ENCODE measurements at regions not wholly inside any gene's neighbourhood (a gene's known extent, or its start where the extent isn't known, plus 50 kb on each side); places are given as distances from the start of the nearest gene placed in this dataset.

DNA sequence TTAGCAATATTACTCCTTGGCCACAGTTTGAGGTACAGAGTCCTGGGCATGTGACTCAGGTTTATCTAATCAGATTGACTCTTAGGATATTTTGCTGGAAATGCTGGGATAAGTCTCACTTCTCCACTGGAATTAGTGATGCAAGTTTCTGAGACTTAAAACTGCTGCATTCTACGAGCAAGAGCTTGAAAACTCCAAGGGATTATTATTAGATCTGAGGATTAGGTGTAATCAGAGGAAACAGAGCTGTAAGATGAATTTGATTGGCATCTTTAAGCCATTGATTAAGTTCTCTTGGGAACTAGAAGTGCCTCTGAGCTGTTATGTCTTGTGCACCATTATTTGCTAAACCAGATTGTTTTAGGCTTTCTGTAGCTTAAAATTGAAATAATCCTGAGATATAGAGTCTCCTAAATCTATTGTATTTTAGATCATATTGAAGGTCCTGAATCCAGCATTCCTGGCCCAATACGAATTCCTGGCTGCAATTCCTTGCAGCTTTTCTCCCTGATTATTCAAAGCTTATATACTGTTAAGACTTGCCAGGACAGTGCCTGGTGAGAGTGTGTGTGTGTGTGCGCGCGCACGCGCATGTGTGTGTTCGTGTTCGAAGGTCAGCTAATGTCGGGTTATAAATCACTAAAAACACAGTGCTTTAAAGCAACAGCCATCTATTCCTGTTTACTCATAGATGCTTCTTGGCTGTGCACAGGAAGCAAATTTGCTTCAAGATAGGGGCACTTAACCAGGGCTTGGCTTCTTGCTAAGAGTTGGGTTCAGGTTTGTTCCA is 735.1 kb downstream of the STIM2 start:
- TF ChIP-seq, protein P1, sequence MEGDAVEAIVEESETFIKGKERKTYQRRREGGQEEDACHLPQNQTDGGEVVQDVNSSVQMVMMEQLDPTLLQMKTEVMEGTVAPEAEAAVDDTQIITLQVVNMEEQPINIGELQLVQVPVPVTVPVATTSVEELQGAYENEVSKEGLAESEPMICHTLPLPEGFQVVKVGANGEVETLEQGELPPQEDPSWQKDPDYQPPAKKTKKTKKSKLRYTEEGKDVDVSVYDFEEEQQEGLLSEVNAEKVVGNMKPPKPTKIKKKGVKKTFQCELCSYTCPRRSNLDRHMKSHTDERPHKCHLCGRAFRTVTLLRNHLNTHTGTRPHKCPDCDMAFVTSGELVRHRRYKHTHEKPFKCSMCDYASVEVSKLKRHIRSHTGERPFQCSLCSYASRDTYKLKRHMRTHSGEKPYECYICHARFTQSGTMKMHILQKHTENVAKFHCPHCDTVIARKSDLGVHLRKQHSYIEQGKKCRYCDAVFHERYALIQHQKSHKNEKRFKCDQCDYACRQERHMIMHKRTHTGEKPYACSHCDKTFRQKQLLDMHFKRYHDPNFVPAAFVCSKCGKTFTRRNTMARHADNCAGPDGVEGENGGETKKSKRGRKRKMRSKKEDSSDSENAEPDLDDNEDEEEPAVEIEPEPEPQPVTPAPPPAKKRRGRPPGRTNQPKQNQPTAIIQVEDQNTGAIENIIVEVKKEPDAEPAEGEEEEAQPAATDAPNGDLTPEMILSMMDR (IDR thresholded peaks at IDR 0.05): no peak
- TF ChIP-seq POLR2A (IDR thresholded peaks at IDR 0.05): no peak

Data from heart left ventricle (tissue), 13 donors.